Prostate gland (tissue), 2 donors: ENCODE measurements at regions not wholly inside any gene's neighbourhood (a gene's known extent, or its start where the extent isn't known, plus 50 kb on each side); places are given as distances from the start of the nearest gene placed in this dataset.

ENCODE experiments used
- POLR2A ChIP-seq: fragments of 450-650 bp; IDR thresholded peaks from one replicate; pipeline ENCODE4 v1.6.1; 2016; ENCODE audit warnings: antibody characterized with exemption, mild to moderate bottlenecking
- POLR2AphosphoS5 ChIP-seq: sonication (generic); formaldehyde crosslinking; IDR thresholded peaks from one replicate; pipeline ENCODE4 v1.6.1; 2017; ENCODE audit warnings: antibody characterized with exemption
- TF ChIP-seq, protein P1 (sequence below), 4 experiments: fragments of 200-600 bp in 2 of 4; fragments of 450-650 bp in 2 of 4; sonication (generic) in 2 of 4; IDR thresholded peaks; 1 replicate in 3 of 4; 2 replicates in 1 of 4; pipeline ENCODE4 v1.5.1; 2016 to 2019; ENCODE audit warnings: antibody characterized with exemption in 4 of 4, mild to moderate bottlenecking in 2 of 4, moderate library complexity in 2 of 4

DNA sequence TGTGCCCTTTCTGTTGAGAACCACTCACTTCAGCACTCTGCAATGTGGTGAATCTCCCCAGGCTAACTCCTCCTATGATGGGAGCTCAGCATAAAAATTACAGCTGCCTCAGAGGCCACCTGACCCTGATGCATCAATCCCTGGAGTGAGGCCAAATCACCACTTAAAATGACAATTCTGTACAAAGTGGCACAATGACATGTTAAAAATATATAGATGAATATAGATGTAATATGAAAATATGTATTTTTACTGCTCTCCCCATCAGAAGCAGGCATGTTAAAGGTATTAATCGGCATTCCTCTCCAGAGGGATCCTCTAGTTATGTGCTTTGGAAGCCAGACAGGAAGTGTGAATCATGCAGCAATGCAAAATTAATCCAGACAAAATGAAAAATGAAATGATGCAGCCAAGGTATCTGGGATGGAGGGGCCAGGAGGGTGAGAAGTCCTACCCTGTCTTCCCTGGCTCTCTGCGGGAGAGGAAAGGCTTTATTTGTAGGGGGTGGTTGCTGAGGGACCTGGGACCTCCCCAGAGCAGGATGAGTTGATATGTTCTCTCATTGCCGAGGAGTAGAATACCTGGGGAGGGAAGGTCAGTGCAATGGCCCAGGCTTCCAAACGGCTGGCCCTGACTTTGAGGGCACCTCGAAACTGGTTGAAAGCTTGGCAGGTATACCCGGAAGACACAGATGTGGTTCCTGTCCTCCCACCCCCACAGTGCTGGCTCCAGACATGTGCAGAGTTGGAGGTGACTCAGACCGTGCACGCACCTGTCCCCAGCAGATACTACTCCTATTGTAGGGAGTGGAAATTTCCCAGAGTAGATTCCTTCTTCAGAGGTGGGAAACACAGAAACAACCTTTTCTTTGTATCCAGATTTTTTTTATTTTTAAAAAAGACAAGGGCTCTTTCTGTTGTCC lies 347.9 kb upstream of the NCAM1 start:
- TF ChIP-seq, protein P1, sequence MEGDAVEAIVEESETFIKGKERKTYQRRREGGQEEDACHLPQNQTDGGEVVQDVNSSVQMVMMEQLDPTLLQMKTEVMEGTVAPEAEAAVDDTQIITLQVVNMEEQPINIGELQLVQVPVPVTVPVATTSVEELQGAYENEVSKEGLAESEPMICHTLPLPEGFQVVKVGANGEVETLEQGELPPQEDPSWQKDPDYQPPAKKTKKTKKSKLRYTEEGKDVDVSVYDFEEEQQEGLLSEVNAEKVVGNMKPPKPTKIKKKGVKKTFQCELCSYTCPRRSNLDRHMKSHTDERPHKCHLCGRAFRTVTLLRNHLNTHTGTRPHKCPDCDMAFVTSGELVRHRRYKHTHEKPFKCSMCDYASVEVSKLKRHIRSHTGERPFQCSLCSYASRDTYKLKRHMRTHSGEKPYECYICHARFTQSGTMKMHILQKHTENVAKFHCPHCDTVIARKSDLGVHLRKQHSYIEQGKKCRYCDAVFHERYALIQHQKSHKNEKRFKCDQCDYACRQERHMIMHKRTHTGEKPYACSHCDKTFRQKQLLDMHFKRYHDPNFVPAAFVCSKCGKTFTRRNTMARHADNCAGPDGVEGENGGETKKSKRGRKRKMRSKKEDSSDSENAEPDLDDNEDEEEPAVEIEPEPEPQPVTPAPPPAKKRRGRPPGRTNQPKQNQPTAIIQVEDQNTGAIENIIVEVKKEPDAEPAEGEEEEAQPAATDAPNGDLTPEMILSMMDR (IDR thresholded peaks at IDR 0.05), result no peak
- TF ChIP-seq POLR2A (no peak), POLR2AphosphoS5 (no peak)
